ENCODE measurements at regions not wholly inside any gene's neighbourhood (a gene's known extent, or its start where the extent isn't known, plus 50 kb on each side); places are given as distances from the start of the nearest gene placed in this dataset.

- no peak for TF ChIP-seq TAF1 (IDR thresholded peaks at IDR 0.05; ENCODE audit: borderline replicate concordance, low read depth, low read length)
- no peak for TF ChIP-seq POLR2AphosphoS5 (IDR thresholded peaks at IDR 0.05; ENCODE audit: low read depth, low read length)
- TF ChIP-seq POLR2A (IDR thresholded peaks at IDR 0.05; ENCODE audit: low read depth, low read length): no peak
- no peak for DNase-seq (ENCODE audit: insufficient read length)
- no peak for FAIRE-seq
Measured at GRCh38 chr9:515665-516064, 301.0 kb downstream of the DOCK8 start.

DNA sequence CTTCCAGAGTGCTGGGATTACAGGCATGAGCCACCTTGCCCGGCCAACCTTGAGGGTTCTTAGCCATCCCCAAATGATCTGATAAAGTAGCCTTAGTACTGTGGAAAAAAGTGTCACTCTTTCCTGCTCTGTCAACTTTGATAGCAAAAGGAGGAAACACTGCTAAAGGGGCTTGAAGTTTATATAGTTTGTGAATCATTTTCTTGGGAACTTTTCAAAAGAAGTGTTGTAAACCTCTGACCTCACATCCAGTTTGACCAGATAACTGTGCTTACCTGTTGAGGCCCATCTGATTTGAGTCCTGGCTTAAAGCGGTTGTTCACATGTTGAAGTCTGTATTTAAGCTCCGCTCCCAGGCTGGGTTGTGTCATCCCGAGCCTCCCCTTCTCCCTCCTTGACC lies 303.3 kb downstream of the DOCK8 start:
- no peak for FAIRE-seq
- TF ChIP-seq TAF1 (IDR thresholded peaks at IDR 0.05; ENCODE audit: borderline replicate concordance, low read depth, low read length) (no peak), POLR2AphosphoS5 (IDR thresholded peaks at IDR 0.05; ENCODE audit: low read depth, low read length) (no peak), POLR2A (IDR thresholded peaks at IDR 0.05; ENCODE audit: low read depth, low read length) (no peak)
- DNase-seq (ENCODE audit: insufficient read length): no peak

DNA sequence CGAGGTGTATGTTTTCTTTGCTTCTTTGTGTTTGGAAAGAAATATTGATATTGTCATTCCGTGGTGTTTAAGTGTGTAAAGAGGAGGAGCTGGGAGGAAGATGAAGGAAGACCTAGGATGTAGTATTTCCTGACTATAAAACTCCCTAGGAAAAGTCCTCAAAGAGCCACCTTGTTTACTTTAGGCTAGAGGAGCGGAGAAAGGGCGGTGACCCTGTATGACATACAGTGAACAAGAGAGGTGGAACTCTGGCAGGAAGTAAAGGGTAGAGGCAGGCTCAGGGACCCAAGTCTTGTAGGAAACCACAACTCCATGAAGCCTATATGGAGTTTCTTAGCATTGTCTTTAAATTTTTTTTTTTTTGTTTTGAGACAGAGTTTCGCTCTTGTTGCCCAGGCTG lies 303.9 kb downstream of the DOCK8 start:
- TF ChIP-seq TAF1 (IDR thresholded peaks at IDR 0.05; ENCODE audit: borderline replicate concordance, low read depth, low read length) (no peak), POLR2A (IDR thresholded peaks at IDR 0.05; ENCODE audit: low read depth, low read length) (no peak), POLR2AphosphoS5 (IDR thresholded peaks at IDR 0.05; ENCODE audit: low read depth, low read length) (no peak)
- no peak for FAIRE-seq
- DNase-seq (ENCODE audit: insufficient read length): no peak

DNA sequence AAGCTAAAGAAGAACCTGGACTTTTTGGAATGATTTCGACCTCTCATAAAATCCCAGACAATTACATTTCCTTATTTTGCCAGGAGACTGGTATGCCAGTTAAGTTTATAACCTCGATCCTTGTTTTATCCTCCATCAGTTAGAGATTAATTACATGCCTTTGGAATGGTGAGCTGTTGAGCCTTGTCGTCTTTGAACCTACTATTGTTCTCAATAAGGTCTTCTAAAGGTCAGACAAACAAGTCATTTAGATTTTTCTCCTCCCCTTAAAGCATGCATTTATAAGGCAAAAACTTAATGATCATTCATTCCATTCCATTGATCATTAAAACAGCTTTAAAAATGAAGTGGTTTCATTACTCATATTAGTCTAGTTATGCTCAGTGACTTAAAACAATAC lies 304.9 kb downstream of the DOCK8 start:
- TF ChIP-seq TAF1 (IDR thresholded peaks at IDR 0.05; ENCODE audit: borderline replicate concordance, low read depth, low read length): no peak
- TF ChIP-seq POLR2A (IDR thresholded peaks at IDR 0.05; ENCODE audit: low read depth, low read length): no peak
- TF ChIP-seq POLR2AphosphoS5 (IDR thresholded peaks at IDR 0.05; ENCODE audit: low read depth, low read length): no peak
- DNase-seq (ENCODE audit: insufficient read length) (no peak), FAIRE-seq (no peak)

DNA sequence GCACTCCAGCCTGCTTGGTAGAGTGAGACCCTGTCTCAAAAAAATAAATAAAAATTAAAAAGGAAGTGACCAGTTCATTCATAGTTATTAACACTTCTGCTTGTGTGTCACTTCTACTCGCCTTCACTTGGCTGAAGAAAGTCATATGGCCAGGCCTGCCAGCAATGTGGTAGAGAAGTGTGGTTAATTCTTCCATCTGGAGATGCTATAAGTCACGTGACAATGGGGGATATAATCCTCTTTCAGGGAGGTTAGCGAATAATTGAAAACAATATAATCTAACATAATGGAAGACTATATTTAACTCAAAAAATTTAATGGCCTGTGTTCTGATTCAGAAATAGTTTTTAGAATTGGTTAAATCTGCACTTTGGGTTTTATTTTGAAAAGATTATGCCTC lies 305.6 kb downstream of the DOCK8 start:
- TF ChIP-seq TAF1 (IDR thresholded peaks at IDR 0.05; ENCODE audit: borderline replicate concordance, low read depth, low read length) (no peak), POLR2A (IDR thresholded peaks at IDR 0.05; ENCODE audit: low read depth, low read length) (no peak), POLR2AphosphoS5 (IDR thresholded peaks at IDR 0.05; ENCODE audit: low read depth, low read length) (no peak)
- no peak for FAIRE-seq
- no peak for DNase-seq (ENCODE audit: insufficient read length)

DNA sequence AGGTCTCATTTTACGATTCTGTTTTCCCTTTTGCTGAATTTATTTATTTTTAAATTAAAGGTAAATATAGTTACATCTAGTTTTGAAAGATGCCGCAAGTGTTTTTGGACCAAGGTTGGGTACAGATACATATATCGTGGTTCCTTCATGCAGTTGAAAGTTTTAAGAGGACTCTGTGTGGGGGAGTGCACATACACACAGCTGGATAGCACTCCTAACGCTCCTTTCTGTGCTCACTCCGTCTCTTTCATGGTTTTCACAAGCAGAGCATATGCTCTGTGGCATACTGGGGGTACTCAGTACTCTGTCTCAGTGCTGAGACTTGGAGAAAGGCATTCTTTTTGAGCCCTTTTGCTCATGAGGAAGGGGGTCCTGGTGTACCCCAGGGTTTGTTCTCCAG lies 307.5 kb downstream of the DOCK8 start:
- DNase-seq (ENCODE audit: insufficient read length) (no peak), FAIRE-seq (no peak)
- TF ChIP-seq TAF1 (IDR thresholded peaks at IDR 0.05; ENCODE audit: borderline replicate concordance, low read depth, low read length) (no peak), POLR2A (IDR thresholded peaks at IDR 0.05; ENCODE audit: low read depth, low read length) (no peak), POLR2AphosphoS5 (IDR thresholded peaks at IDR 0.05; ENCODE audit: low read depth, low read length) (no peak)

GRCh38 chr9:522658-523057 lies 308.0 kb downstream of the DOCK8 start:
- FAIRE-seq (no peak), DNase-seq (ENCODE audit: insufficient read length) (no peak)
- TF ChIP-seq TAF1 (IDR thresholded peaks at IDR 0.05; ENCODE audit: borderline replicate concordance, low read depth, low read length) (no peak), POLR2AphosphoS5 (IDR thresholded peaks at IDR 0.05; ENCODE audit: low read depth, low read length) (no peak), POLR2A (IDR thresholded peaks at IDR 0.05; ENCODE audit: low read depth, low read length) (no peak)

GRCh38 chr9:523444-523843 lies 308.8 kb downstream of the DOCK8 start:
- no peak for TF ChIP-seq POLR2AphosphoS5 (IDR thresholded peaks at IDR 0.05; ENCODE audit: low read depth, low read length)
- TF ChIP-seq POLR2A (IDR thresholded peaks at IDR 0.05; ENCODE audit: low read depth, low read length): no peak
- no peak for TF ChIP-seq TAF1 (IDR thresholded peaks at IDR 0.05; ENCODE audit: borderline replicate concordance, low read depth, low read length)
- DNase-seq (ENCODE audit: insufficient read length) (no peak), FAIRE-seq (no peak)

DNA sequence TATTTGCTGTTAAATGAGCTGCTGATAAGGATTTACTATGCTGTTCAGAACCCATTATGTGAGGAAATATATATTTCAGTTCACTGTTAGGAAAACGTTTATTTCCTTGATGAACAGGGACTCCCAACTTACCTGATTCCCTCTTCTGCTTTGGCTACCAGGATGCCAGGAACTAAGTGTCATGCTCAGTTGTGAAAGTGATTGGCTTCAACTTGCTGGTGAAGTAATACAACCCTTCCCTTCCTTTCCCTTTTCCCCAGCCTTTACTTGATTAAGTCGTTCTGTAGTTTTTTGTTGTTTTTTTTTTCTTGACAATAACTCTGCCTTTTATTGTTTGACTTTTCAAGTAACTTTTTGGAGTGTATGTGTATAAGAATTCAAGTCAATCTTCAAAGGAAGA lies 309.3 kb downstream of the DOCK8 start:
- no peak for TF ChIP-seq POLR2AphosphoS5 (IDR thresholded peaks at IDR 0.05; ENCODE audit: low read depth, low read length)
- TF ChIP-seq TAF1 (IDR thresholded peaks at IDR 0.05; ENCODE audit: borderline replicate concordance, low read depth, low read length): no peak
- TF ChIP-seq POLR2A (IDR thresholded peaks at IDR 0.05; ENCODE audit: low read depth, low read length): no peak
- DNase-seq (ENCODE audit: insufficient read length) (no peak), FAIRE-seq (no peak)

- no peak for FAIRE-seq
- no peak for DNase-seq (ENCODE audit: insufficient read length)
- TF ChIP-seq POLR2A (IDR thresholded peaks at IDR 0.05; ENCODE audit: low read depth, low read length) (no peak), POLR2AphosphoS5 (IDR thresholded peaks at IDR 0.05; ENCODE audit: low read depth, low read length) (no peak), TAF1 (IDR thresholded peaks at IDR 0.05; ENCODE audit: borderline replicate concordance, low read depth, low read length) (no peak)
Measured at GRCh38 chr9:526904-527591, 312.4 kb downstream of the DOCK8 start.

GRCh38 chr9:529731-530130 lies 311.8 kb upstream of the DMRT1 start:
- FAIRE-seq: no peak
- TF ChIP-seq POLR2A (IDR thresholded peaks at IDR 0.05; ENCODE audit: low read depth, low read length) (no peak), POLR2AphosphoS5 (IDR thresholded peaks at IDR 0.05; ENCODE audit: low read depth, low read length) (no peak), TAF1 (IDR thresholded peaks at IDR 0.05; ENCODE audit: borderline replicate concordance, low read depth, low read length) (no peak)
- DNase-seq (ENCODE audit: insufficient read length): no peak

- DNase-seq (ENCODE audit: insufficient read length): no peak
- no peak for FAIRE-seq
Measured at GRCh38 chr9:530681-531080, 310.8 kb upstream of the DMRT1 start.

More at GRCh38 chr9:530681-531080, 310.8 kb upstream of the DMRT1 start:
- TF ChIP-seq TAF1 (IDR thresholded peaks at IDR 0.05; ENCODE audit: borderline replicate concordance, low read depth, low read length): no peak
- TF ChIP-seq POLR2AphosphoS5 (IDR thresholded peaks at IDR 0.05; ENCODE audit: low read depth, low read length): no peak
- TF ChIP-seq POLR2A (IDR thresholded peaks at IDR 0.05; ENCODE audit: low read depth, low read length): no peak
